ENCODE measurements at regions not wholly inside any gene's neighbourhood (a gene's known extent, or its start where the extent isn't known, plus 50 kb on each side); places are given as distances from the start of the nearest gene placed in this dataset.

DNA sequence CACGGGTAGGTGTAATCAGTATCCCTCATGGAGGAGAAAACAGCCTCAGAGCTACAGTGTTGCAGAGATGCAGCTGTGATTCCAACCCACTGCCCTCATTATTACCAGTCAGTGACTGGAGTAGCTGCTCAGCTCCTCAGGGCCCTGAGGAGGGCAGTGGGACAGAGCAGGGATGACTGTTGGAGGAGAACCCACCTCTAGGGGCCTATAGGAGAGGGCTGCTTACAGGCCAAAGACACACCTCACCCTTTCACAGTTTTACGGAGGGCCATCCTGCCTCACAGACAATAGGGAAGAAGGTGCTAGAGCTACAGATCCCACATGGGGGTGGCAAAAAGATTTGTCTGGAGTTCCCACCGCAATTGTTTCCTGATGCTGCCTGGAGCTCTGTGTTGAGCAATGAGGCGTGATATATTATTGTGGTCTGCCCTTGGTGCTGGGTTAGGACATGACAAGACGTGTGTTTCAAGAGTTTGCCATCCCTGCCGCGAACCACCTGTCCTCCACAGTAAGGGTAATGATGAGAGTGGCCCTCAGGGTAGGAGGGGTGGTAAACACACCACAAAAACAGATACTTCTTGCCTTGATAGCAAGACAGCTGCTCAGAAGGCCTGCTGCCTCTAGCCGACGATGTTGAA, 140.5 kb upstream of the TPM1 start:
- TF ChIP-seq, protein P1, sequence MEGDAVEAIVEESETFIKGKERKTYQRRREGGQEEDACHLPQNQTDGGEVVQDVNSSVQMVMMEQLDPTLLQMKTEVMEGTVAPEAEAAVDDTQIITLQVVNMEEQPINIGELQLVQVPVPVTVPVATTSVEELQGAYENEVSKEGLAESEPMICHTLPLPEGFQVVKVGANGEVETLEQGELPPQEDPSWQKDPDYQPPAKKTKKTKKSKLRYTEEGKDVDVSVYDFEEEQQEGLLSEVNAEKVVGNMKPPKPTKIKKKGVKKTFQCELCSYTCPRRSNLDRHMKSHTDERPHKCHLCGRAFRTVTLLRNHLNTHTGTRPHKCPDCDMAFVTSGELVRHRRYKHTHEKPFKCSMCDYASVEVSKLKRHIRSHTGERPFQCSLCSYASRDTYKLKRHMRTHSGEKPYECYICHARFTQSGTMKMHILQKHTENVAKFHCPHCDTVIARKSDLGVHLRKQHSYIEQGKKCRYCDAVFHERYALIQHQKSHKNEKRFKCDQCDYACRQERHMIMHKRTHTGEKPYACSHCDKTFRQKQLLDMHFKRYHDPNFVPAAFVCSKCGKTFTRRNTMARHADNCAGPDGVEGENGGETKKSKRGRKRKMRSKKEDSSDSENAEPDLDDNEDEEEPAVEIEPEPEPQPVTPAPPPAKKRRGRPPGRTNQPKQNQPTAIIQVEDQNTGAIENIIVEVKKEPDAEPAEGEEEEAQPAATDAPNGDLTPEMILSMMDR (IDR thresholded peaks at IDR 0.05; ENCODE audit: insufficient read depth, low read depth, low read length) = no peak
- TF ChIP-seq EZH2 (IDR thresholded peaks at IDR 0.05; ENCODE audit: insufficient read depth, low read length) = no peak
